GM13976 (cell line): ENCODE measurements at regions not wholly inside any gene's neighbourhood (a gene's known extent, or its start where the extent isn't known, plus 50 kb on each side); places are given as distances from the start of the nearest gene placed in this dataset.

Source experiments
- DNase-seq: peaks from one replicate; pipeline ENCODE4 v3.0.0; 2012; ENCODE audit warnings: low spot score
- CTCF ChIP-seq: IDR thresholded peaks from 2 replicates; pipeline ENCODE4 v1.5.1; 2012; ENCODE audit warnings: borderline replicate concordance, mild to moderate bottlenecking; ENCODE audit not compliant: insufficient read depth; ENCODE audit errors: extremely low read depth, missing control alignments, control extremely low read depth
- in situ Hi-C: fragments of 300-500 bp; cut with MboI; formaldehyde crosslinking; loops from one replicate; pipeline ENCODE4 v1.12.0; 2022; ENCODE audit warnings: low sequenced_read_pairs, mixed read lengths, inconsistent platforms; ENCODE audit not compliant: unreplicated experiment

GRCh38 chr2:205850132-205850531 lies 167.8 kb downstream of the NRP2 start:
- no peak for TF ChIP-seq CTCF
- DNase-seq, result no peak
- in situ Hi-C loops, result no loop called here

- DNase-seq, result no peak
- in situ Hi-C loops, result no loop called here
Measured at GRCh38 chr2:205849136-205849535, 166.8 kb downstream of the NRP2 start.

GRCh38 chr2:205848601-205849000 lies 166.3 kb downstream of the NRP2 start:
- in situ Hi-C loops, result no loop called here
- no peak for TF ChIP-seq CTCF
- DNase-seq, result no peak

More at GRCh38 chr2:205849136-205849535, 166.8 kb downstream of the NRP2 start:
- no peak for TF ChIP-seq CTCF
